OCI-LY7 (cell line): ENCODE measurements at regions not wholly inside any gene's neighbourhood (a gene's known extent, or its start where the extent isn't known, plus 50 kb on each side); places are given as distances from the start of the nearest gene placed in this dataset.

Experiments
- CTCF ChIP-seq: fragments of 200-600 bp; sonication (generic); conservative IDR thresholded peaks from 2 replicates; pipeline ENCODE4 v1.5.1; 2014; ENCODE audit warnings: mild to moderate bottlenecking, antibody characterized with exemption, low read length, moderate library complexity, mixed read lengths
- EZH2phosphoT487 ChIP-seq: fragments of 200-600 bp; sonication (generic); IDR thresholded peaks from 2 replicates; pipeline ENCODE4 v1.6.1; 2018; ENCODE audit warnings: low read depth, borderline replicate concordance, mild to moderate bottlenecking, mixed run types, antibody characterized with exemption, low read length, moderate library complexity, mixed read lengths

GRCh38 chr4:149910177-149910576 is 94.5 kb upstream of the IQCM start:
- no peak for TF ChIP-seq CTCF
- TF ChIP-seq EZH2phosphoT487 = no peak
